Breast epithelium (tissue), 4 donors: ENCODE measurements at regions not wholly inside any gene's neighbourhood (a gene's known extent, or its start where the extent isn't known, plus 50 kb on each side); places are given as distances from the start of the nearest gene placed in this dataset.

Source experiments
- DNase-seq, 2 donors: peaks; one replicate each; pipeline ENCODE4 v3.0.0-alpha.2; 2019; ENCODE audit warnings: low spot score in 2 of 2
- H3K27ac ChIP-seq, 2 donors: fragments of 200-600 bp; sonication (generic) in 1 of 2; one replicate each; pipeline ENCODE4 v1.5.1; 2016 to 2019; ENCODE audit warnings: mild to moderate bottlenecking in 1 of 2
- H3K27me3 ChIP-seq, 2 donors: fragments of 200-600 bp; sonication (generic) in 1 of 2; one replicate each; pipeline versions ENCODE4 v1.5.1 to v1.6.0; 2017 to 2019; ENCODE audit warnings: control low read depth in 1 of 2, mild to moderate bottlenecking in 1 of 2
- H3K36me3 ChIP-seq: fragments of 200-600 bp; one replicate; pipeline ENCODE4 v1.5.1; 2019
- H3K4me1 ChIP-seq, 2 donors: fragments of 200-600 bp; sonication (generic); one replicate each; pipeline ENCODE4 v1.5.1; 2016 to 2019; ENCODE audit warnings: control low read depth in 1 of 2
- H3K4me3 ChIP-seq, 3 donors: fragments of 200-600 bp; sonication (generic); 1 replicate in 2 of 3; 2 replicates in 1 of 3; pipeline ENCODE4 v1.5.1; 2016 to 2019; ENCODE audit warnings: mild to moderate bottlenecking in 3 of 3, moderate library complexity in 2 of 3
- H3K9me3 ChIP-seq, 2 donors: fragments of 200-600 bp; sonication (generic) in 1 of 2; one replicate each; pipeline ENCODE4 v1.5.1; 2016 to 2019; ENCODE audit warnings: control low read depth in 1 of 2
- CTCF ChIP-seq, 3 donors: fragments of 450-650 bp; IDR thresholded peaks; one replicate each; pipeline ENCODE4 v1.5.1; 2016 to 2017; ENCODE audit warnings: antibody characterized with exemption in 3 of 3, mild to moderate bottlenecking in 3 of 3, moderate library complexity in 3 of 3
- POLR2A ChIP-seq: fragments of 450-650 bp; IDR thresholded peaks from one replicate; pipeline ENCODE4 v1.6.1; 2016; ENCODE audit warnings: antibody characterized with exemption, mild to moderate bottlenecking, moderate library complexity
- POLR2AphosphoS5 ChIP-seq, 3 donors: sonication (generic); formaldehyde crosslinking; IDR thresholded peaks; one replicate each; pipeline ENCODE4 v1.6.1; 2017; ENCODE audit warnings: antibody characterized with exemption in 3 of 3
- intact Hi-C: fragments of 100-400 bp; cut with DNase I; formaldehyde crosslinking; loops from one replicate; pipeline ENCODE4 v1.15.1; 2023; ENCODE audit warnings: low total_unique reads

DNA sequence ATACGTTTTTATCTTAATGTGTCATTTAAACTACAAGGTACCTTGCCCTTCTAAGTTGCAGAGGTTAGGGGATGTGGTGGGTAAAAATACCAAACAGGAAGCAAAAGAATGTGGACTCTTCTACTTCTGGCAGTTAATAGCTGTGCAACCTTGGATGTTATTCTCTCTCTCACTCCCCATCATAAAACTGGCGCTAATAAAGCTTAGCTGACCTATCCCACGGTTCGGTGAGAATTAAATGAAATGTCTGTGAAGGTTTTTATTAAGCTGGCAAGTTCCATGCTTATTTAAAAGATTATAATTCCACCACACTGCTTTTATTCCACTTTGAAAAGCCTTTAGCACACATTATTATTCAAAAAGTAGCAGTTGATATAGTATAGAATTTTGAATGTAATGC lies 127.8 kb upstream of the SLC22A23 start:
- Histone ChIP-seq H3K27ac (no peak overlapping the region), H3K4me1 (no peaks in the 10 kb centered on the region), H3K9me3 (peaks cover 0 to 3% of the 10 kb centered on the region in 2 donors), H3K4me3 (no peak overlapping the region), H3K27me3 (no peaks in the 10 kb centered on the region), H3K36me3 (no peaks in the 10 kb centered on the region)
- no peak for DNase-seq
- TF ChIP-seq POLR2A (no peak), CTCF (IDR thresholded peaks at IDR 0.05) (no peak), POLR2AphosphoS5 (IDR thresholded peaks at IDR 0.05) (no peak)
- intact Hi-C loops, result no loop called here

- DNase-seq, result no peak
- Histone ChIP-seq H3K4me1 (no peaks in the 10 kb centered on the region), H3K27me3 (no peaks in the 10 kb centered on the region), H3K27ac (no peak overlapping the region), H3K36me3 (no peaks in the 10 kb centered on the region), H3K4me3 (no peak overlapping the region), H3K9me3 (no peaks in the 10 kb centered on the region)
- intact Hi-C loops, result no loop called here
- TF ChIP-seq POLR2AphosphoS5 (IDR thresholded peaks at IDR 0.05) (no peak), CTCF (IDR thresholded peaks at IDR 0.05) (no peak), POLR2A (no peak)
Observed at GRCh38 chr6:3581469-3581868, 124.6 kb upstream of the SLC22A23 start.

- Histone ChIP-seq H3K4me3 (no peak overlapping the region), H3K27ac (no peak overlapping the region), H3K36me3 (no peaks in the 10 kb centered on the region), H3K27me3 (no peaks in the 10 kb centered on the region), H3K9me3 (no peaks in the 10 kb centered on the region), H3K4me1 (no peaks in the 10 kb centered on the region)
- no peak for DNase-seq
- no peak for TF ChIP-seq POLR2A
- no peak for TF ChIP-seq POLR2AphosphoS5 (IDR thresholded peaks at IDR 0.05)
- no peak for TF ChIP-seq CTCF (IDR thresholded peaks at IDR 0.05)
- intact Hi-C loops, result no loop called here
Observed at GRCh38 chr6:3579652-3580175, 122.9 kb upstream of the SLC22A23 start.

GRCh38 chr6:3578981-3579380 lies 122.1 kb upstream of the SLC22A23 start:
- no peaks in the 10 kb centered on the region for H3K36me3 ChIP-seq
- no peak overlapping the region for H3K4me3 ChIP-seq
- intact Hi-C loops, result no loop called here
- TF ChIP-seq CTCF (IDR thresholded peaks at IDR 0.05) (no peak), POLR2A (no peak)
- H3K9me3 ChIP-seq, result no peaks in the 10 kb centered on the region
- H3K27ac ChIP-seq, result no peak overlapping the region
- H3K27me3 ChIP-seq, result no peaks in the 10 kb centered on the region
- no peaks in the 10 kb centered on the region for H3K4me1 ChIP-seq
- no peak for DNase-seq

GRCh38 chr6:3577517-3577916 lies 120.7 kb upstream of the SLC22A23 start:
- H3K9me3 ChIP-seq, result no peaks in the 10 kb centered on the region
- no peak overlapping the region for H3K27ac ChIP-seq
- no peaks in the 10 kb centered on the region for H3K36me3 ChIP-seq
- no peak overlapping the region for H3K4me3 ChIP-seq
- no peak for DNase-seq
- TF ChIP-seq POLR2AphosphoS5 (IDR thresholded peaks at IDR 0.05), result no peak
- TF ChIP-seq CTCF (IDR thresholded peaks at IDR 0.05), result no peak
- TF ChIP-seq POLR2A, result no peak
- intact Hi-C loops, result no loop called here
- H3K27me3 ChIP-seq, result no peaks in the 10 kb centered on the region
- H3K4me1 ChIP-seq, result no peaks in the 10 kb centered on the region
